ENCODE measurements at regions not wholly inside any gene's neighbourhood (a gene's known extent, or its start where the extent isn't known, plus 50 kb on each side); places are given as distances from the start of the nearest gene placed in this dataset.

GRCh38 chr13:26927511-26927910, 166.9 kb upstream of the GPR12 start:
- ChIA-PET POLR2A (ENCODE audit: partially characterized antibody) (no interaction called here), CTCF (ENCODE audit: partially characterized antibody) (interaction anchor here (1.2 to 2.0 kb wide), 3 partner anchors 12 to 216 kb away, joined by 3 to 4 read pairs (median 3); no protein-coding TSS in a partner anchor)
- no peak overlapping the region for H2BK12ac ChIP-seq (ENCODE audit: low read depth, low read length)
- H3K18ac ChIP-seq (ENCODE audit: extremely low read depth, low read length) = no peak overlapping the region
- TF ChIP-seq KDM4A (IDR thresholded peaks at IDR 0.05; ENCODE audit: low read depth, low read length, severe bottlenecking) = no peak
- TF ChIP-seq SUZ12 (IDR thresholded peaks at IDR 0.05; ENCODE audit: low read length) = no peak
- TF ChIP-seq ASH2L (IDR thresholded peaks at IDR 0.05; ENCODE audit: low read length) = no peak
- TF ChIP-seq FOSL1 (IDR thresholded peaks at IDR 0.05; ENCODE audit: insufficient read depth, low read depth, low read length) = no peak
- TF ChIP-seq EGR1 (IDR thresholded peaks at IDR 0.05; ENCODE audit: borderline replicate concordance, low read depth, low read length) = no peak
- TF ChIP-seq SRF (IDR thresholded peaks at IDR 0.05; ENCODE audit: low read depth, low read length) = no peak
- no peak for TF ChIP-seq SP1 (IDR thresholded peaks at IDR 0.05; ENCODE audit: low read depth, low read length)
- TF ChIP-seq CHD1 (IDR thresholded peaks at IDR 0.05; ENCODE audit: low read depth, low read length) = no peak
- H3K4me1 ChIP-seq (replicated peaks in 1 of 4; ENCODE audit: control insufficient read depth in 3 of 4, insufficient read depth in 4 of 4, low read length in 3 of 4) = peaks cover 0 to 3% (median 0%) of the 10 kb centered on the region in 4 experiments; a peak in 1 of 7 replicates
- H3K14ac ChIP-seq (ENCODE audit: insufficient read length) = no peak overlapping the region
- no peak overlapping the region for H3K4me2 ChIP-seq (ENCODE audit: insufficient read depth in 1 of 2, low read depth in 2 of 2, low read length in 2 of 2)
- H4K91ac ChIP-seq (replicated peaks; ENCODE audit: insufficient read length, low read length) = no peak overlapping the region
- no peaks in the 10 kb centered on the region for H3K79me2 ChIP-seq (ENCODE audit: control insufficient read depth in 1 of 2, insufficient read depth in 2 of 2, low read length in 2 of 2)
- H3K4me3 ChIP-seq (ENCODE audit: extremely low read depth in 1 of 4, insufficient read depth in 2 of 4, low read depth in 3 of 4, low read length in 4 of 4) = no peak overlapping the region
- H3K9ac ChIP-seq (replicated peaks in 1 of 4; ENCODE audit: extremely low read depth in 1 of 4, low read depth in 3 of 4, low read length in 3 of 4) = no peak overlapping the region
- DNase-seq (ENCODE audit: low read depth in 1 of 2, low spot score in 2 of 2) = no peak
- no peak overlapping the region for H2BK15ac ChIP-seq (ENCODE audit: low read length)
- H2BK5ac ChIP-seq (ENCODE audit: low read depth, low read length) = no peak overlapping the region
- H3K23ac ChIP-seq (ENCODE audit: insufficient read length) = no peak overlapping the region
- H3K9me3 ChIP-seq (ENCODE audit: insufficient read depth in 2 of 2, low read depth in 1 of 2, low read length in 1 of 2) = no peaks in the 10 kb centered on the region
- H3K79me1 ChIP-seq (ENCODE audit: low read depth, low read length) = no peaks in the 10 kb centered on the region
- no peak overlapping the region for H3K27ac ChIP-seq (ENCODE audit: low read depth, low read length)
- H4K8ac ChIP-seq (ENCODE audit: extremely low read depth, insufficient read depth, low read length) = no peak overlapping the region
- H2AK5ac ChIP-seq (ENCODE audit: low read depth, low read length) = no peak overlapping the region
- H3K23me2 ChIP-seq (ENCODE audit: low read depth, low read length) = 0 out of 2 replicates have a peak, but pooled peaks cover 2% of the 10 kb centered on the region
- no peaks in the 10 kb centered on the region for H4K20me1 ChIP-seq (replicated peaks in 1 of 2; ENCODE audit: control insufficient read depth in 1 of 2, insufficient read depth in 2 of 2, low read length in 2 of 2)
- FAIRE-seq = no peak
- no peak overlapping the region for H3K4ac ChIP-seq (replicated peaks; ENCODE audit: insufficient read length, low read depth, low read length)
- no peak overlapping the region for H3K56ac ChIP-seq (replicated peaks; ENCODE audit: insufficient read length, low read depth, low read length)
- 86% methylated on average over 11 of the region's 11 CpGs; no CpG with 5 or more reads in 1 of the 2 experiments for WGBS, 2 experiments (ENCODE audit: extremely low coverage in 1 of 2, insufficient coverage in 1 of 2, insufficient read length in 1 of 2, insufficient replicate concordance in 2 of 2, low coverage in 1 of 2, low lambda C conversion rate in 2 of 2, missing lambda C conversion rate in 1 of 2)
- H2BK120ac ChIP-seq (replicated peaks; ENCODE audit: low read depth, low read length) = no peak overlapping the region
- H3K27me3 ChIP-seq (replicated peaks in 1 of 4; ENCODE audit: control insufficient read depth in 3 of 4, extremely low read depth in 1 of 4, insufficient read depth in 3 of 4, low read length in 3 of 4) = no peaks in the 10 kb centered on the region
- no peak overlapping the region for H4K5ac ChIP-seq (ENCODE audit: insufficient read length, low read depth, low read length)
- no peak overlapping the region for H2BK20ac ChIP-seq (ENCODE audit: low read length)
- no peak overlapping the region for H2AFZ ChIP-seq (ENCODE audit: low read length)
- no peaks in the 10 kb centered on the region for H3K36me3 ChIP-seq (ENCODE audit: control insufficient read depth in 2 of 4, insufficient read depth in 4 of 4, low read length in 3 of 4)

Data from H1 (cell line).